ENCODE measurements at regions not wholly inside any gene's neighbourhood (a gene's known extent, or its start where the extent isn't known, plus 50 kb on each side); places are given as distances from the start of the nearest gene placed in this dataset.
"Not testable (repeated sequence)": the region's sequence is repeated elsewhere in the genome, so short reads cannot be mapped to it uniquely, and the experiment has no call there.

DNA sequence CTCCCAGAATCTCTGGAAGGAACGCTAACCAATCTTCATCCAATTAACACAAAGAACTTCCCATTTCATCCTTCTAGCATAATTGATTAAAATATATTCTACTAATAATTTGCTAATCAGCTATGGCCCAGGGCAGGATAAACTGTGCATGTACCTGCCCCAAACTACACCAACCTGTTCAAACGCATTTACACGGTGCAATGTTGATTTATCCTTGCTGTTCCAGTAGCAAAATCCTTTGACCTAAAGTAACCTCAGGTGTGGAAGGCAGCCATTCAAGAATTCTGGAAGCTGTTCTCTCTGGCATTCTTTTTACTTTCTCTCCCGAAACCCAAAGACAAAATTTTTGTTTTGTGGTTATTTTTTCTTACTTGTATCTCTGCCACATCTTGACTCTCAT, 309.4 kb downstream of the ZNF674 start:
- TF ChIP-seq, protein P1, sequence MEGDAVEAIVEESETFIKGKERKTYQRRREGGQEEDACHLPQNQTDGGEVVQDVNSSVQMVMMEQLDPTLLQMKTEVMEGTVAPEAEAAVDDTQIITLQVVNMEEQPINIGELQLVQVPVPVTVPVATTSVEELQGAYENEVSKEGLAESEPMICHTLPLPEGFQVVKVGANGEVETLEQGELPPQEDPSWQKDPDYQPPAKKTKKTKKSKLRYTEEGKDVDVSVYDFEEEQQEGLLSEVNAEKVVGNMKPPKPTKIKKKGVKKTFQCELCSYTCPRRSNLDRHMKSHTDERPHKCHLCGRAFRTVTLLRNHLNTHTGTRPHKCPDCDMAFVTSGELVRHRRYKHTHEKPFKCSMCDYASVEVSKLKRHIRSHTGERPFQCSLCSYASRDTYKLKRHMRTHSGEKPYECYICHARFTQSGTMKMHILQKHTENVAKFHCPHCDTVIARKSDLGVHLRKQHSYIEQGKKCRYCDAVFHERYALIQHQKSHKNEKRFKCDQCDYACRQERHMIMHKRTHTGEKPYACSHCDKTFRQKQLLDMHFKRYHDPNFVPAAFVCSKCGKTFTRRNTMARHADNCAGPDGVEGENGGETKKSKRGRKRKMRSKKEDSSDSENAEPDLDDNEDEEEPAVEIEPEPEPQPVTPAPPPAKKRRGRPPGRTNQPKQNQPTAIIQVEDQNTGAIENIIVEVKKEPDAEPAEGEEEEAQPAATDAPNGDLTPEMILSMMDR (IDR thresholded peaks at IDR 0.05) = no peak
- H3K27ac ChIP-seq = no peak overlapping the region

GRCh38 chrX:46234775-46235174, 310.4 kb downstream of the ZNF674 start:
- no peak overlapping the region for H3K27ac ChIP-seq
- TF ChIP-seq ZFX (IDR thresholded peaks at IDR 0.05; ENCODE audit: borderline replicate concordance) = no peak
- TF ChIP-seq, protein P1 (IDR thresholded peaks at IDR 0.05) = no peak

GRCh38 chrX:46228389-46228788, 316.8 kb downstream of the ZNF674 start:
- no peak overlapping the region for H3K27ac ChIP-seq
- no peak for TF ChIP-seq ZFX (IDR thresholded peaks at IDR 0.05; ENCODE audit: borderline replicate concordance)
- TF ChIP-seq, protein P1 (IDR thresholded peaks at IDR 0.05) = no peak

- TF ChIP-seq, protein P1 (IDR thresholded peaks at IDR 0.05) = no peak
- TF ChIP-seq ZFX (IDR thresholded peaks at IDR 0.05; ENCODE audit: borderline replicate concordance) = no peak
- no peak overlapping the region for H3K27ac ChIP-seq
Measured at GRCh38 chrX:46226422-46226821, 318.8 kb downstream of the ZNF674 start.

DNA sequence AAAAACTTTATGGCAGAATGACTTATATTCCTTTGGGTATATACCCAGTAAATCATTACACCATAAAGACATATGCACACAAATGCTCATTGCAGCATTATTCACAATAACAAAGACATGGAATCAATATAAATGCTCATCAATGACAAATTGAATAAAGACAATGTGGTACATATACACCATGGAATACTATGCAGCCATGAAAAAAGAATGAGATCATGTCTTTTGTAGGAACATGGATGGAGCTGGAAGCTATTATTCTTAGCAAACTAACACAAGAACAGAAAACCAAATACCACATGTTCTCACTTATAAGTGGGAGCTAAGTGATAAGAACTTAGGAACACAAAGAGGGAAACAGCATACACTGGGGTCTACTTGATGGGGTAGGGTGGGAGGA, 321.7 kb downstream of the ZNF674 start:
- H3K27ac ChIP-seq = not testable (repeated sequence)

DNA sequence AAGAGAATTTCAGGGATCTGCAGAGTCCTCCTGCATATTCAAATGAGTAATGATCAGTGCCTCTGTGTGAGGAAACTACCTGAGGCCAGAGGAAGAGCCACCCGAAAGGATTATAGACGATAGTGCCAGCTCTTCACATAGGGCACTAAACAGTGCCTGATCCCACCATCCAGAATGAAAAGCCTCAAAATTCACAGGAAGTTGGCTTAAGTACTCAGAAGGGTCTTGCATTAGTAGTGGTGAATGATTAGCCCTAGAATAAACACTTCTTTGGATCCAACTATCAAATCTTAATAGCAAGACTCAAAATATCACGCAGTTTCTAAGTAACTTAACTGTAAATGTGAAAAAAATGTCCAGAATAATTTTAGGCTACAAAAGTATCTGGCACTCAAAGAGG, 324.4 kb downstream of the ZNF674 start:
- no peak overlapping the region for H3K27ac ChIP-seq

GRCh38 chrX:46218373-46218772, 326.8 kb downstream of the ZNF674 start:
- TF ChIP-seq ZFX (IDR thresholded peaks at IDR 0.05; ENCODE audit: borderline replicate concordance) = no peak
- TF ChIP-seq, protein P1 (IDR thresholded peaks at IDR 0.05) = no peak
- H3K27ac ChIP-seq = no peak overlapping the region

More for the DNA sequence above, 324.4 kb downstream of the ZNF674 start:
- TF ChIP-seq ZFX (IDR thresholded peaks at IDR 0.05; ENCODE audit: borderline replicate concordance) = no peak
- TF ChIP-seq, protein P1 (IDR thresholded peaks at IDR 0.05) = no peak

DNA sequence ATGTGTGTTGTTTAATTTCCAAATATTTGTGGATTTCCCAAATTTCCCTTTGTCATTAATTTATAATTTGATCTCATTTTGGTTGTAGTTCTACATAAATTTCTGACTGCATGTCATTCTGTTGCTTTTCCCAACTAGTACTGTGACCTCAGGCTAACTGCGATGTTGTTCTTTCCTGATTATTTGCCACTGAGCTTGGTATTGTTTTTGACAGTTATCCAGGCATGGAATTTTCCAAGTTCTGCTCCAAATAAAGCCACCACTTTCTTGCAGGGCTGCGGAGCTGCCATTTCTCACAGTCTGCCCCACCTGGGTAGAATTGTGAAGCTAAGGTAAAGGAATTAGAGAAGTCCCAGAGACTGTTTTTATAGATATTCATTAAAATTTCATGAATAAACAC, 328.8 kb downstream of the ZNF674 start:
- no peak overlapping the region for H3K27ac ChIP-seq
- TF ChIP-seq, protein P1 (IDR thresholded peaks at IDR 0.05) = no peak
- no peak for TF ChIP-seq ZFX (IDR thresholded peaks at IDR 0.05; ENCODE audit: borderline replicate concordance)
